HCT116 (cell line): ENCODE measurements at regions not wholly inside any gene's neighbourhood (a gene's known extent, or its start where the extent isn't known, plus 50 kb on each side); places are given as distances from the start of the nearest gene placed in this dataset.

Experiments
- ATAC-seq: fragments of 200-7000 bp; cut with Tn5 transposase; 2 replicates; pipeline ENCODE4 v1.9.1; 2020; ENCODE audit warnings: mild to moderate bottlenecking, moderate library complexity
- BruUV-seq: library from RNA; stranded (reverse); fragments of 400-500 nt; replicated peaks from 2 replicates; lab custom pipeline; 2021; lab: Mats Ljungman, UMichigan
- CTCF ChIA-PET: fragments of 300-600 bp; sonication (Branson Sonifier 250); formaldehyde crosslinking; loops from one replicate; lab custom pipeline; 2021; ENCODE audit warnings: antibody characterized with exemption; lab: Charles Lee
- POLR2A ChIA-PET: fragments of 300-600, 350-600 bp; sonication (Branson Sonifier 250); formaldehyde crosslinking; loops from one replicate; lab custom pipeline; 2021; ENCODE audit warnings: antibody characterized with exemption; lab: Charles Lee
- RAD21 ChIA-PET, 2 experiments: fragments of 300-600 bp; sonication (Branson Sonifier 250); formaldehyde crosslinking; loops; one replicate each; lab custom pipeline; 2023; ENCODE audit warnings: low total read pairs in 2 of 2; ENCODE audit not compliant: uncharacterized antibody in 2 of 2, unreplicated experiment in 2 of 2, low non-redundant PET in 1 of 2; lab: Charles Lee
- DNase-seq: peaks from one replicate; pipeline ENCODE4 v3.0.0-alpha.2; 2010; ENCODE audit warnings: low read depth, low spot score
- H2AFZ ChIP-seq: fragments of 200-600 bp; shearing (Covaris generic), sonication (generic); 2 replicates; pipeline ENCODE4 v1.6.1; 2017; ENCODE audit warnings: low read depth, mixed run types, mixed read lengths, antibody characterized with exemption, low read length; ENCODE audit not compliant: poor library complexity, severe bottlenecking
- H3K27ac ChIP-seq: 2 replicates; pipeline ENCODE4 v1.5.1; 2012; ENCODE audit warnings: low read depth, low read length
- H3K27me3 ChIP-seq: fragments of 200-600 bp; sonication (generic); 2 replicates; pipeline ENCODE4 v1.6.1; 2016; ENCODE audit warnings: mixed run types, low read length, mixed read lengths; ENCODE audit not compliant: insufficient read depth
- H3K36me3 ChIP-seq, 2 experiments: fragments of 200-500 bp in 1 of 2; fragments of 200-600 bp in 1 of 2; sonication (Bioruptor generic) in 1 of 2; sonication (generic) in 1 of 2; 2 replicates each; pipeline versions ENCODE4 v1.5.1 to v1.6.1; 2014 to 2016; ENCODE audit warnings: low read length in 2 of 2, inconsistent platforms in 1 of 2, mixed read lengths in 1 of 2, mixed run types in 1 of 2; ENCODE audit not compliant: insufficient read depth in 2 of 2, control insufficient read depth in 1 of 2
- H3K4me1 ChIP-seq, 2 experiments: fragments of 200-600 bp in 1 of 2; sonication (generic) in 1 of 2; 2 replicates each; pipeline versions ENCODE4 v1.5.1 to v1.6.1; 2012 to 2017; ENCODE audit warnings: low read length in 2 of 2, inconsistent platforms in 1 of 2, mild to moderate bottlenecking in 1 of 2, mixed read lengths in 1 of 2, mixed run types in 1 of 2, moderate library complexity in 1 of 2; ENCODE audit not compliant: insufficient read depth in 2 of 2, control insufficient read depth in 1 of 2
- H3K4me2 ChIP-seq: fragments of 200-600 bp; sonication (generic); 2 replicates; pipeline ENCODE4 v1.6.1; 2017; ENCODE audit warnings: mixed run types, low read length, mixed read lengths
- H3K4me3 ChIP-seq, 2 experiments: fragments of 200-600 bp in 1 of 2; sonication (generic) in 1 of 2; replicated peaks in 1 of 2; 2 replicates each; pipeline ENCODE4 v1.5.1; 2011 to 2016; ENCODE audit warnings: low read length in 2 of 2, control low read depth in 1 of 2, low read depth in 1 of 2, mild to moderate bottlenecking in 1 of 2, mixed read lengths in 1 of 2, mixed run types in 1 of 2
- H3K79me2 ChIP-seq: fragments of 200-600 bp; sonication (generic); 2 replicates; pipeline ENCODE4 v1.6.1; 2017; ENCODE audit warnings: mild to moderate bottlenecking, mixed run types, low read length, moderate library complexity, mixed read lengths; ENCODE audit not compliant: insufficient read depth
- H3K9ac ChIP-seq: fragments of 200-600 bp; sonication (generic); 2 replicates; pipeline ENCODE4 v1.6.1; 2016; ENCODE audit warnings: low read length, mixed read lengths
- H3K9me2 ChIP-seq: fragments of 200-600 bp; sonication (generic), shearing (Covaris generic); 2 replicates; pipeline ENCODE4 v1.6.1; 2017; ENCODE audit warnings: mixed run types, mild to moderate bottlenecking, moderate library complexity; ENCODE audit not compliant: insufficient read depth
- H3K9me3 ChIP-seq, 2 experiments: fragments of 200-500 bp in 1 of 2; fragments of 200-600 bp in 1 of 2; sonication (Bioruptor generic) in 1 of 2; sonication (generic) in 1 of 2; 2 replicates each; pipeline ENCODE4 v1.6.1; 2014 to 2017; ENCODE audit warnings: low read length in 2 of 2, mixed read lengths in 2 of 2, inconsistent platforms in 1 of 2, low read depth in 1 of 2, mild to moderate bottlenecking in 1 of 2, mixed run types in 1 of 2, moderate library complexity in 1 of 2; ENCODE audit not compliant: control insufficient read depth in 1 of 2, insufficient read depth in 1 of 2
- H4K20me1 ChIP-seq: fragments of 200-600 bp; sonication (generic), shearing (Covaris generic); 2 replicates; pipeline ENCODE4 v1.6.1; 2017; ENCODE audit warnings: mixed run types, mild to moderate bottlenecking, moderate library complexity; ENCODE audit not compliant: insufficient read depth
- ATF3 ChIP-seq: IDR thresholded peaks from 2 replicates; pipeline ENCODE4 v1.6.1; 2012
- CEBPB ChIP-seq: IDR thresholded peaks from 2 replicates; pipeline ENCODE4 v1.6.1; 2012; ENCODE audit warnings: low read depth
- CTCF ChIP-seq, 3 experiments: fragments of 200-600 bp in 1 of 3; sonication (generic) in 1 of 3; IDR thresholded peaks in 2 of 3; conservative IDR thresholded peaks in 1 of 3; 2 replicates each; pipeline ENCODE4 v1.5.1; 2012 to 2017; ENCODE audit warnings: low read depth in 2 of 3, low read length in 2 of 3, antibody characterized with exemption in 1 of 3, borderline replicate concordance in 1 of 3, control low read depth in 1 of 3, mild to moderate bottlenecking in 1 of 3, mixed read lengths in 1 of 3, mixed run types in 1 of 3, moderate library complexity in 1 of 3; ENCODE audit not compliant: insufficient read depth in 1 of 3
- EGR1 ChIP-seq: IDR thresholded peaks from 2 replicates; pipeline ENCODE4 v1.6.1; 2012; ENCODE audit warnings: low read depth
- ELF1 ChIP-seq: IDR thresholded peaks from 2 replicates; pipeline ENCODE4 v1.6.1; 2012; ENCODE audit warnings: low read depth, borderline replicate concordance
- EZH2 ChIP-seq: fragments of 200-600 bp; sonication (generic); IDR thresholded peaks from 2 replicates; pipeline ENCODE4 v1.6.1; 2017; ENCODE audit warnings: antibody characterized with exemption, mixed run types
- EZH2phosphoT487 ChIP-seq: fragments of 200-600 bp; IDR thresholded peaks from 2 replicates; pipeline ENCODE4 v1.6.1; 2018; ENCODE audit warnings: antibody characterized with exemption, borderline replicate concordance
- FOSL1 ChIP-seq: IDR thresholded peaks from 2 replicates; pipeline ENCODE4 v1.6.1; 2012; ENCODE audit warnings: low read depth
- JUND ChIP-seq: IDR thresholded peaks from 2 replicates; pipeline ENCODE4 v1.6.1; 2012
- POLR2AphosphoS5 ChIP-seq: IDR thresholded peaks from 2 replicates; pipeline ENCODE4 v1.6.1; 2011; ENCODE audit warnings: mild to moderate bottlenecking, low read depth, low read length, moderate library complexity
- RAD21 ChIP-seq: IDR thresholded peaks from 2 replicates; pipeline ENCODE4 v1.6.1; 2012; ENCODE audit warnings: low read depth, mild to moderate bottlenecking
- REST ChIP-seq: IDR thresholded peaks from 2 replicates; pipeline ENCODE4 v1.6.1; 2012; ENCODE audit warnings: low read depth
- SP1 ChIP-seq: IDR thresholded peaks from 2 replicates; pipeline ENCODE4 v1.6.1; 2012; ENCODE audit warnings: low read depth
- SRF ChIP-seq: IDR thresholded peaks from 2 replicates; pipeline ENCODE4 v1.6.1; 2012; ENCODE audit warnings: low read depth
- YY1 ChIP-seq: IDR thresholded peaks from 2 replicates; pipeline ENCODE4 v1.6.1; 2011; ENCODE audit warnings: low read length, low read depth, moderate library complexity, mild to moderate bottlenecking; ENCODE audit not compliant: insufficient replicate concordance; ENCODE audit errors: extremely low read depth
- ZBTB33 ChIP-seq: IDR thresholded peaks from 2 replicates; pipeline ENCODE4 v1.6.1; 2011; ENCODE audit warnings: mild to moderate bottlenecking, low read length, moderate library complexity; ENCODE audit not compliant: insufficient replicate concordance; ENCODE audit errors: extremely low read depth
- ZFX ChIP-seq: fragments of 450-650 bp; IDR thresholded peaks from 2 replicates; pipeline ENCODE4 v1.6.1; 2017
- ZNF274 ChIP-seq: fragments of 200-500 bp; sonication (Bioruptor generic); IDR thresholded peaks from 2 replicates; pipeline ENCODE4 v1.6.1; 2014; ENCODE audit warnings: mild to moderate bottlenecking, low read depth, low read length, inconsistent platforms
- intact Hi-C: fragments of 100-400 bp; cut with micrococcal nuclease; formaldehyde crosslinking; loops from 2 replicates; pipeline ENCODE4 v1.10.0; 2022

GRCh38 chr2:188665727-188666304, 308.4 kb upstream of the COL3A1 start (continued):
- TF ChIP-seq ZBTB33 (no peak), ZFX (no peak), SP1 (no peak), ATF3 (no peak), ZNF274 (no peak), EGR1 (no peak), ELF1 (no peak), POLR2AphosphoS5 (no peak), EZH2 (no peak), CEBPB (no peak)

- Histone ChIP-seq H3K27ac (no peak overlapping the region), H3K4me2 (no peak overlapping the region), H3K4me3 (no peak overlapping the region), H3K4me1 (peaks cover 6 to 10% of the 10 kb centered on the region in 2 experiments; a peak in 3 of 4 replicates), H3K79me2 (no peaks in the 10 kb centered on the region), H3K9me3 (no peaks in the 10 kb centered on the region), H4K20me1 (no peaks in the 10 kb centered on the region), H3K9me2 (no peaks in the 10 kb centered on the region; the same call in 1 of the 2 replicates), H2AFZ (no peak overlapping the region), H3K27me3 (no peaks in the 10 kb centered on the region), H3K36me3 (no peaks in the 10 kb centered on the region), H3K9ac (no peak overlapping the region)
- DNase-seq (no peak), ATAC-seq (no peak)
- RAD21 ChIA-PET = no interaction called here
- CTCF ChIA-PET = no interaction called here
- POLR2A ChIA-PET = no interaction called here
- BruUV-seq = no TSS peak
- intact Hi-C loops = no loop called here
- TF ChIP-seq CEBPB = no peak
- TF ChIP-seq REST = no peak
- no peak for TF ChIP-seq SP1
- TF ChIP-seq ELF1 = no peak
- TF ChIP-seq YY1 = no peak
- no peak for TF ChIP-seq RAD21
- TF ChIP-seq JUND = no peak
- TF ChIP-seq EZH2phosphoT487 = no peak
- no peak for TF ChIP-seq FOSL1
- TF ChIP-seq EGR1 = no peak
- TF ChIP-seq CTCF (IDR thresholded peaks at IDR 0.05 in 2 of 3, conservative IDR thresholded peaks at IDR 0.05 in 1 of 3; ENCODE audit: borderline replicate concordance in 1 of 3, insufficient read depth in 1 of 3, low read depth in 2 of 3, low read length in 2 of 3) = no peak
- no peak for TF ChIP-seq SRF
- TF ChIP-seq POLR2AphosphoS5 = no peak
Measured at GRCh38 chr2:188666503-188666902, 307.7 kb upstream of the COL3A1 start.
